WI38 (cell line): ENCODE measurements at regions not wholly inside any gene's neighbourhood (a gene's known extent, or its start where the extent isn't known, plus 50 kb on each side); places are given as distances from the start of the nearest gene placed in this dataset.

Experiments used
- H3K4me3 ChIP-seq: 2 replicates; pipeline ENCODE4 v1.5.1; 2011; ENCODE audit warnings: low read depth, mild to moderate bottlenecking, control low read depth, low read length
- CTCF ChIP-seq: IDR thresholded peaks from 2 replicates; pipeline ENCODE4 v1.5.1; 2012; ENCODE audit warnings: low read depth, mild to moderate bottlenecking, control low read depth, low read length

GRCh38 chr11:13896175-13896980 lies 66.1 kb upstream of the SPON1 start:
- no peak overlapping the region for H3K4me3 ChIP-seq
- TF ChIP-seq CTCF, result no peak

GRCh38 chr11:13896981-13897353 lies 65.6 kb upstream of the SPON1 start:
- H3K4me3 ChIP-seq, result no peak overlapping the region
- TF ChIP-seq CTCF, result no peak

- H3K4me3 ChIP-seq, result no peak overlapping the region
- TF ChIP-seq CTCF, result no peak
These were observed 64.8 kb upstream of the SPON1 start for GRCh38 chr11:13897646-13898276.

GRCh38 chr11:13899603-13900002 lies 62.9 kb upstream of the SPON1 start:
- no peak overlapping the region for H3K4me3 ChIP-seq
- TF ChIP-seq CTCF, result no peak

- TF ChIP-seq CTCF, result no peak
- no peak overlapping the region for H3K4me3 ChIP-seq
These were observed 60.0 kb upstream of the SPON1 start for GRCh38 chr11:13902523-13902922.

- no peak for TF ChIP-seq CTCF
These were observed 57.3 kb upstream of the SPON1 start for GRCh38 chr11:13905137-13905781.

GRCh38 chr11:13907678-13908077 lies 54.8 kb upstream of the SPON1 start:
- H3K4me3 ChIP-seq, result no peak overlapping the region

More at GRCh38 chr11:13905137-13905781, 57.3 kb upstream of the SPON1 start:
- no peak overlapping the region for H3K4me3 ChIP-seq

More at GRCh38 chr11:13907678-13908077, 54.8 kb upstream of the SPON1 start:
- no peak for TF ChIP-seq CTCF
